LNCaP clone FGC (cell line): ENCODE measurements at regions not wholly inside any gene's neighbourhood (a gene's known extent, or its start where the extent isn't known, plus 50 kb on each side); places are given as distances from the start of the nearest gene placed in this dataset.

ENCODE experiments used
- DNase-seq: peaks from one replicate; pipeline ENCODE4 v3.0.0-alpha.2; 2011; ENCODE audit warnings: low read depth
- H3K4me3 ChIP-seq: 2 replicates; pipeline ENCODE4 v1.5.1; 2011; ENCODE audit warnings: mild to moderate bottlenecking, low read depth, low read length, control low read depth
- CTCF ChIP-seq: IDR thresholded peaks from 2 replicates; pipeline ENCODE4 v1.5.1; 2012; ENCODE audit warnings: mild to moderate bottlenecking; ENCODE audit not compliant: control insufficient read depth, insufficient read depth; ENCODE audit errors: extremely low read depth

- no peak overlapping the region for H3K4me3 ChIP-seq
- no peak for DNase-seq
- TF ChIP-seq CTCF, result no peak
Measured at GRCh38 chr3:74808506-74809275, 194.2 kb upstream of the CNTN3 start.

GRCh38 chr3:74801924-74802323, 187.5 kb upstream of the CNTN3 start:
- H3K4me3 ChIP-seq, result no peak overlapping the region
- DNase-seq, result no peak
- no peak for TF ChIP-seq CTCF

GRCh38 chr3:74789111-74789510, 174.7 kb upstream of the CNTN3 start:
- H3K4me3 ChIP-seq, result no peak overlapping the region
- TF ChIP-seq CTCF, result no peak
- no peak for DNase-seq

- no peak for DNase-seq
- no peak for TF ChIP-seq CTCF
- H3K4me3 ChIP-seq, result no peak overlapping the region
Measured at GRCh38 chr3:74787011-74787410, 172.6 kb upstream of the CNTN3 start.

GRCh38 chr3:74771401-74771800, 156.9 kb upstream of the CNTN3 start:
- no peak for DNase-seq
- no peak for TF ChIP-seq CTCF
- H3K4me3 ChIP-seq, result no peak overlapping the region

GRCh38 chr3:74768010-74768409, 153.6 kb upstream of the CNTN3 start:
- no peak overlapping the region for H3K4me3 ChIP-seq
- no peak for DNase-seq
- TF ChIP-seq CTCF, result no peak

GRCh38 chr3:74766405-74766804, 151.9 kb upstream of the CNTN3 start:
- H3K4me3 ChIP-seq, result no peak overlapping the region
- DNase-seq, result no peak
- TF ChIP-seq CTCF, result no peak
